K562 (cell line): ENCODE measurements at regions not wholly inside any gene's neighbourhood (a gene's known extent, or its start where the extent isn't known, plus 50 kb on each side); places are given as distances from the start of the nearest gene placed in this dataset.

Experiments used
- KAT2B ChIP-seq: IDR thresholded peaks from one replicate; pipeline ENCODE4 v1.6.1; 2012; ENCODE audit warnings: low read depth, mild to moderate bottlenecking, control low read depth, inconsistent platforms, low read length, moderate library complexity
- MTF1 ChIP-seq: fragments of 250-450 bp; sonication (Bioruptor Pico); IDR thresholded peaks from 2 replicates; pipeline ENCODE4 v1.9.0; 2021; ENCODE audit warnings: moderate library complexity, mild to moderate bottlenecking, inconsistent platforms, borderline replicate concordance
- NCOA1 ChIP-seq: fragments of 450-650 bp; IDR thresholded peaks from 2 replicates; pipeline ENCODE4 v1.6.1; 2016; ENCODE audit warnings: low read depth
- SMARCE1 ChIP-seq: fragments of 450-650 bp; IDR thresholded peaks from 2 replicates; pipeline ENCODE4 v1.7.1; 2016; ENCODE audit warnings: mild to moderate bottlenecking
- ZNF316 ChIP-seq: fragments of 450-650 bp; IDR thresholded peaks from 2 replicates; pipeline ENCODE4 v1.6.1; 2016
- TF ChIP-seq, protein P1 (sequence below), 2 experiments: fragments of 150-350 bp in 1 of 2; IDR thresholded peaks; 2 replicates each; pipeline ENCODE4 v1.6.1; 2012 to 2016; ENCODE audit warnings: low read depth in 2 of 2, low read length in 2 of 2, mild to moderate bottlenecking in 1 of 2, moderate library complexity in 1 of 2
- TF ChIP-seq, protein P2 (sequence below), 2 experiments: fragments of 450-650 bp; IDR thresholded peaks; 2 replicates each; pipeline ENCODE4 v1.6.1; 2018; ENCODE audit warnings: mild to moderate bottlenecking in 2 of 2, low read depth in 1 of 2; ENCODE audit not compliant: partially characterized antibody in 2 of 2
- TF ChIP-seq, protein P3 (sequence below): sonication (generic); formaldehyde crosslinking; IDR thresholded peaks from 2 replicates; pipeline ENCODE4 v1.8.0; 2022; ENCODE audit warnings: mild to moderate bottlenecking, missing genetic modification reagents
- TF ChIP-seq, protein P4 (sequence below): sonication (generic); formaldehyde crosslinking; IDR thresholded peaks from 2 replicates; pipeline ENCODE4 v1.8.0; 2022; ENCODE audit warnings: mild to moderate bottlenecking, missing genetic modification reagents

DNA sequence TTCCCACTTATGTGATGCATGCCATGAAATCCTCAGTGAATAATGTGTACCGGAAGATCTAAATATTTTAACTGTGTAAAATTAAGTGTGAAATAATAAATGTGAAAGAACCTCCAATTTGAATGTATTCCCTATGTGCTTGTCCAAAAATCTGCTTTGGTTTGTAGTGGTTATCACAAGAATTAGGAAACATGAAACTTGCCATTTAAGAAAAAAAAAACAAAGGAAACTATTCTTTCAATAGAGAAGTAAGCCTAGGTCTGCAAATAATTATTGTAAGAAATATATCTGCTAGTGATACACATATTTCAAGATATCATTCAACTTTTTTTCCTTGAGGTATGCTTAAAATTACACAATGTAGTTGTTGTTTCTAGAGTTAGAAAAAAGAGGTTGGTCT, 500.4 kb downstream of the SLC6A15 start (continued):
- TF ChIP-seq, protein P1, sequence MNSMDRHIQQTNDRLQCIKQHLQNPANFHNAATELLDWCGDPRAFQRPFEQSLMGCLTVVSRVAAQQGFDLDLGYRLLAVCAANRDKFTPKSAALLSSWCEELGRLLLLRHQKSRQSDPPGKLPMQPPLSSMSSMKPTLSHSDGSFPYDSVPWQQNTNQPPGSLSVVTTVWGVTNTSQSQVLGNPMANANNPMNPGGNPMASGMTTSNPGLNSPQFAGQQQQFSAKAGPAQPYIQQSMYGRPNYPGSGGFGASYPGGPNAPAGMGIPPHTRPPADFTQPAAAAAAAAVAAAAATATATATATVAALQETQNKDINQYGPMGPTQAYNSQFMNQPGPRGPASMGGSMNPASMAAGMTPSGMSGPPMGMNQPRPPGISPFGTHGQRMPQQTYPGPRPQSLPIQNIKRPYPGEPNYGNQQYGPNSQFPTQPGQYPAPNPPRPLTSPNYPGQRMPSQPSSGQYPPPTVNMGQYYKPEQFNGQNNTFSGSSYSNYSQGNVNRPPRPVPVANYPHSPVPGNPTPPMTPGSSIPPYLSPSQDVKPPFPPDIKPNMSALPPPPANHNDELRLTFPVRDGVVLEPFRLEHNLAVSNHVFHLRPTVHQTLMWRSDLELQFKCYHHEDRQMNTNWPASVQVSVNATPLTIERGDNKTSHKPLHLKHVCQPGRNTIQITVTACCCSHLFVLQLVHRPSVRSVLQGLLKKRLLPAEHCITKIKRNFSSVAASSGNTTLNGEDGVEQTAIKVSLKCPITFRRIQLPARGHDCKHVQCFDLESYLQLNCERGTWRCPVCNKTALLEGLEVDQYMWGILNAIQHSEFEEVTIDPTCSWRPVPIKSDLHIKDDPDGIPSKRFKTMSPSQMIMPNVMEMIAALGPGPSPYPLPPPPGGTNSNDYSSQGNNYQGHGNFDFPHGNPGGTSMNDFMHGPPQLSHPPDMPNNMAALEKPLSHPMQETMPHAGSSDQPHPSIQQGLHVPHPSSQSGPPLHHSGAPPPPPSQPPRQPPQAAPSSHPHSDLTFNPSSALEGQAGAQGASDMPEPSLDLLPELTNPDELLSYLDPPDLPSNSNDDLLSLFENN (IDR thresholded peaks at IDR 0.05; ENCODE audit: low read depth in 2 of 2, low read length in 2 of 2) = no peak
- TF ChIP-seq, protein P2, sequence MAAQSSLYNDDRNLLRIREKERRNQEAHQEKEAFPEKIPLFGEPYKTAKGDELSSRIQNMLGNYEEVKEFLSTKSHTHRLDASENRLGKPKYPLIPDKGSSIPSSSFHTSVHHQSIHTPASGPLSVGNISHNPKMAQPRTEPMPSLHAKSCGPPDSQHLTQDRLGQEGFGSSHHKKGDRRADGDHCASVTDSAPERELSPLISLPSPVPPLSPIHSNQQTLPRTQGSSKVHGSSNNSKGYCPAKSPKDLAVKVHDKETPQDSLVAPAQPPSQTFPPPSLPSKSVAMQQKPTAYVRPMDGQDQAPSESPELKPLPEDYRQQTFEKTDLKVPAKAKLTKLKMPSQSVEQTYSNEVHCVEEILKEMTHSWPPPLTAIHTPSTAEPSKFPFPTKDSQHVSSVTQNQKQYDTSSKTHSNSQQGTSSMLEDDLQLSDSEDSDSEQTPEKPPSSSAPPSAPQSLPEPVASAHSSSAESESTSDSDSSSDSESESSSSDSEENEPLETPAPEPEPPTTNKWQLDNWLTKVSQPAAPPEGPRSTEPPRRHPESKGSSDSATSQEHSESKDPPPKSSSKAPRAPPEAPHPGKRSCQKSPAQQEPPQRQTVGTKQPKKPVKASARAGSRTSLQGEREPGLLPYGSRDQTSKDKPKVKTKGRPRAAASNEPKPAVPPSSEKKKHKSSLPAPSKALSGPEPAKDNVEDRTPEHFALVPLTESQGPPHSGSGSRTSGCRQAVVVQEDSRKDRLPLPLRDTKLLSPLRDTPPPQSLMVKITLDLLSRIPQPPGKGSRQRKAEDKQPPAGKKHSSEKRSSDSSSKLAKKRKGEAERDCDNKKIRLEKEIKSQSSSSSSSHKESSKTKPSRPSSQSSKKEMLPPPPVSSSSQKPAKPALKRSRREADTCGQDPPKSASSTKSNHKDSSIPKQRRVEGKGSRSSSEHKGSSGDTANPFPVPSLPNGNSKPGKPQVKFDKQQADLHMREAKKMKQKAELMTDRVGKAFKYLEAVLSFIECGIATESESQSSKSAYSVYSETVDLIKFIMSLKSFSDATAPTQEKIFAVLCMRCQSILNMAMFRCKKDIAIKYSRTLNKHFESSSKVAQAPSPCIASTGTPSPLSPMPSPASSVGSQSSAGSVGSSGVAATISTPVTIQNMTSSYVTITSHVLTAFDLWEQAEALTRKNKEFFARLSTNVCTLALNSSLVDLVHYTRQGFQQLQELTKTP (IDR thresholded peaks at IDR 0.05; ENCODE audit: low read depth in 1 of 2, partially characterized antibody in 2 of 2) = no peak
- TF ChIP-seq SMARCE1 (no peak), MTF1 (CRISPR knock-in tag) (no peak), KAT2B (no peak), ZNF316 (no peak), NCOA1 (no peak)
- TF ChIP-seq, protein P3, sequence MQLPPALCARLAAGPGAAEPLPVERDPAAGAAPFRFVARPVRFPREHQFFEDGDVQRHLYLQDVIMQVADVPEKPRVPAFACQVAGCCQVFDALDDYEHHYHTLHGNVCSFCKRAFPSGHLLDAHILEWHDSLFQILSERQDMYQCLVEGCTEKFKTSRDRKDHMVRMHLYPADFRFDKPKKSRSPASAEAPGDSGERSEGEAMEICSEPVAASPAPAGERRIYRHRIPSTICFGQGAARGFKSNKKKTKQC (CRISPR knock-in tag) = no peak
- TF ChIP-seq, protein P4, sequence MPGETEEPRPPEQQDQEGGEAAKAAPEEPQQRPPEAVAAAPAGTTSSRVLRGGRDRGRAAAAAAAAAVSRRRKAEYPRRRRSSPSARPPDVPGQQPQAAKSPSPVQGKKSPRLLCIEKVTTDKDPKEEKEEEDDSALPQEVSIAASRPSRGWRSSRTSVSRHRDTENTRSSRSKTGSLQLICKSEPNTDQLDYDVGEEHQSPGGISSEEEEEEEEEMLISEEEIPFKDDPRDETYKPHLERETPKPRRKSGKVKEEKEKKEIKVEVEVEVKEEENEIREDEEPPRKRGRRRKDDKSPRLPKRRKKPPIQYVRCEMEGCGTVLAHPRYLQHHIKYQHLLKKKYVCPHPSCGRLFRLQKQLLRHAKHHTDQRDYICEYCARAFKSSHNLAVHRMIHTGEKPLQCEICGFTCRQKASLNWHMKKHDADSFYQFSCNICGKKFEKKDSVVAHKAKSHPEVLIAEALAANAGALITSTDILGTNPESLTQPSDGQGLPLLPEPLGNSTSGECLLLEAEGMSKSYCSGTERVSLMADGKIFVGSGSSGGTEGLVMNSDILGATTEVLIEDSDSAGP (CRISPR knock-in tag) = no peak
